Activated CD8-positive, alpha-beta memory T cell treated with anti-CD3 and anti-CD28 coated beads for 36 hours (primary cell): ENCODE measurements at regions not wholly inside any gene's neighbourhood (a gene's known extent, or its start where the extent isn't known, plus 50 kb on each side); places are given as distances from the start of the nearest gene placed in this dataset.

Experiments used
- CTCF ChIA-PET: fragments of 350-600 bp; sonication (Branson Sonifier 250); formaldehyde crosslinking; loops from one replicate; lab custom pipeline; 2021; ENCODE audit warnings: antibody characterized with exemption; lab: Charles Lee
- POLR2A ChIA-PET: fragments of 350-600 bp; sonication (Branson Sonifier 250); formaldehyde crosslinking; loops from one replicate; lab custom pipeline; 2021; ENCODE audit warnings: antibody characterized with exemption; lab: Charles Lee

GRCh38 chr11:126129727-126130671, 67.3 kb upstream of the CDON start:
- CTCF ChIA-PET: no interaction called here
- POLR2A ChIA-PET: no interaction called here

- ChIA-PET POLR2A (no interaction called here), CTCF (no interaction called here)
These were observed 65.2 kb upstream of the CDON start for GRCh38 chr11:126127898-126128297.

DNA sequence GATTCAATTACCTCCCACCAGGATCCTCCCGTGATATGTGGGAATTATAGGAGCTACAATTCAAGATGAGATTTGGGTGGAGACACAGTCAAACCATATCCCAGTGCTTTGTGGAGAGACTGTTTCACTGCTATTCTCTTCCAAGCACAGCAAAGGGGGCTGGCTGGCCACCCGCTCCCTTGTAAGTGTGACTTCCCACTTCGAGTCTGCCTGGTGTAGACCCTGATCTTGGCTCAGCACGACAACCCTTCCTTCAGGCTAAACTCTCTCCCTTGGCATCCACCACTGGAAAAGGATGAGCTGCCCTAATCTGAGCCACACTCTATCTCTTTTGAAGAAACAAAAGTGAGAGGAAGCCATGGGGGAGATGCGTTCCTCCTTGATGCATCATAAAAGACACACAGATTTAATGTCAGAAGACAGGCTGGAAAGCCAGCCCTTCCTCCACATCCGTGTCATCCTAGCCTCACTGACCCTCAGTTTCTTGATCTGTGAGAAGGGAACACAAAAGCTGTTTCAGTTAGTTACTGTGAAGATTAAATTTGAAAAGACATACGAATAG, 64.7 kb upstream of the CDON start:
- POLR2A ChIA-PET: no interaction called here

DNA sequence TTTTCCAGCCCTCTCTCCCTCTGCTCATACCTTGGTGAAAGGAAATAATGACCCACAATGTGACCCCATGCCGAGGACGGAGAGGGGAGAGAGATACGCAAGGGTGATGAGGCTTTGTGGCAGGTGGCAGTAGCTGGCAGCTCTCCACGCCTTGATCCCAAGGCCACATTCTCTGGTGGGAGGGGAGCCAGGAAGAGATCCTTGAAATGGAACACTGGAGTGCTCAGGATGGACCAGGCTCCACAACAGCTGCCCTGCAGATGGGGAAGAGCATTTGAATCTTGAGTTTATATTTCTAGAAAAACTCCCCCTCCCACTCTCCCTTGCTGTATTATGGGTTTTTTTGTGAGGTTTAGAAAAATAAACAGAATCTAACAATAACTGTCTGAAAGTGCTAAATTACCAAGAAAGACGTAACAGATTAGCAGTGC, 61.6 kb upstream of the CDON start:
- POLR2A ChIA-PET: no interaction called here
- CTCF ChIA-PET: no interaction called here

More for the DNA sequence above, 64.7 kb upstream of the CDON start:
- CTCF ChIA-PET: no interaction called here

GRCh38 chr11:126123686-126124085, 61.0 kb upstream of the CDON start:
- ChIA-PET CTCF (no interaction called here), POLR2A (no interaction called here)

DNA sequence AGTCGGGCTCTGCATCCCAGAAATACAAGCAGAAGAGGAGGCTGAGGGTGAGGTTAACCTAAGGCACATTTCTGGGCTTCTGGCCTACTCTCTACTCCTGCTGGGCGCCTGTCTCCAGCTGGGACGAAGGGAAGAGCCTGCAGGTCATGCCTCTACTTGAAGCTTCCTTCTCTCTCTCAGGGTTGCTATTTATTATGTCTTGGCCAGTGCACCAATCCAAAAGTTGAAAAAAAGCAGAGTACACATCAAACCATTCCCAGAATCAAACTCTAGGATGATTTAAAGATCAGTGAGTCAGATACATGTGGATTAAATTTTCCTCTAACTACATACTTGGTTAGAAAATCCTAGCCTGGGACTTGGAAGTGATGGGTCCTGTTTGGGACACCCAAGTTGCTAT, 60.2 kb upstream of the CDON start:
- ChIA-PET CTCF (no interaction called here), POLR2A (no interaction called here)

DNA sequence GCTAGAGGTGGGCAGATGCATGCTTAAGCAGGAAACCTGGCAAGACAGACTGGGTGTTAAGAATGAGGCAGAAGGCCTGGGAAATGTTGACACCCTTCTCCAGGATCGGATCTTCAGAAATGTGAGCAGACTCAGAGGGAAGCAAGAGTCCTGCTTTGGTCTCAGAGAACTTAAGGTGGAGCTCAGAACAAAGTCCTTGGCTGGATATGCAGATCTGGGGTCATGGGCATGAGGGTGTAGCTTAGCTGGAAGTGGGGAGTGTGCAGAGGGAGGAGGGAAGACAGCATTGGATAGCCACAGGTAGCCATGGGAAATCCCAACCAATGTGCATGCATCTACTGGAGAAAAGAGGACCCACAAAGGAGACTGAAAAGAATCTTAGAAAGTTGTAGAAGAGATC, 58.6 kb upstream of the CDON start:
- ChIA-PET POLR2A (no interaction called here), CTCF (no interaction called here)

DNA sequence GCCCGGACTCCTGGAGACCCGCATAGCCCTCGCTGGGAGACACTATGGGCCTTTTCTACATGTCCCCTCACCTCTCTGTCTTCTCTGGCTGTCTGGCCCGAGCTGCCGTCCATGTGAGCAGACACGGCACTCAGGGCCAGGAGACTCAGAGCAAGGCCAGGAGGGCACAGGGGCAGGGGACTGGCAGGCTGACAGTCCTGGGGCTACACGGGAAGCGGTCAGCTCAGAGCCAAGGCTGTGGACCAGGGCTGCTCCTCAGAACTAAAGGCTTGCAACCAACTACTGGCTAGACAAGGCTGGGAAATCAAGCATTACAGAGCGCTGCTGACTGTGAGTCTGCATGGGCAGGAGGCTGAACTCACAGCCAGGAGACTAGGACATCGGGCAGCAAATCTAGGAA, 56.1 kb upstream of the CDON start:
- ChIA-PET CTCF (no interaction called here), POLR2A (no interaction called here)

DNA sequence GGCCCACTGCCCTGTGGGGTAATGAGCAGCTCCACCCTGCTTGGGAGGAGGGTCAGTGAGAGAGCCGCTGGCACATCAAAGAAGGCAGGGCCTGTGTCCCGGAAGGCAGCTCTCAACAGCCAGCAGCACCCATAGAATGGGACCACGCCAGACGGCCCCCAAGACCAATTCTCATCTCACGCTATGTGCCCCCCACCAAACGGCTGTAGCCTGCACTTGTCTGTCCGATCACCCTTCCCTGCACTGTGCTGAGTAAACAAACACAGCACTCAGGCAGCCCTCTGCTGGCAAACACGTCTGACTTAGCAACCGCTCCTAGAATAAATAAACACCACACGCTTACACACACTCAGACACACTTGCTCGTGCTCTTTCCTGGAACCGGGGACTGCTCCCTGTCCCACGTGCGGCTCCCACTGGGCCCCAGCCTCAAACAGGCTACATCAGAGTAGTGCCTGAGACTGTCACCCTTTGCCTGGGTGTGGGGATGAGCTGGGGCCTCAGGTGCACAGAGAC, 53.2 kb upstream of the CDON start:
- ChIA-PET CTCF (no interaction called here), POLR2A (no interaction called here)

DNA sequence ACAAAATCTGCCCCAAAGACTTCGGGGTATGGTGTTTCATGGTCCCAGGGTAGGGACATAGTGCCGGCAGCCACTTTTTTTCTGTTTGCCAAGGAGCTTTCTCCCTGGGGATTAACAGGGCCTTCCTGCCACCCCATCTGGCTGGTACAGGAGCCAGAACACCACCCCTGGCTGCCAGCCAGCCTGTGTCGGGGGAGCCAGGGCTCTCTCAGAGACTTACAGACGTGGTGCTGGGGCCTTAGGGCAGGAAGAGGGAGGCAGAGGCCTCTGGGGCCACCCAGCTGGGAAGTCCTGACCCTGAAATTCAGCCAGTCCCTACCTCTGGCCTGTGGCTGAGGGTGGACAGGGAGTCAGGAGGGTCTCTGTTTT, 52.4 kb upstream of the CDON start:
- ChIA-PET CTCF (no interaction called here), POLR2A (no interaction called here)

DNA sequence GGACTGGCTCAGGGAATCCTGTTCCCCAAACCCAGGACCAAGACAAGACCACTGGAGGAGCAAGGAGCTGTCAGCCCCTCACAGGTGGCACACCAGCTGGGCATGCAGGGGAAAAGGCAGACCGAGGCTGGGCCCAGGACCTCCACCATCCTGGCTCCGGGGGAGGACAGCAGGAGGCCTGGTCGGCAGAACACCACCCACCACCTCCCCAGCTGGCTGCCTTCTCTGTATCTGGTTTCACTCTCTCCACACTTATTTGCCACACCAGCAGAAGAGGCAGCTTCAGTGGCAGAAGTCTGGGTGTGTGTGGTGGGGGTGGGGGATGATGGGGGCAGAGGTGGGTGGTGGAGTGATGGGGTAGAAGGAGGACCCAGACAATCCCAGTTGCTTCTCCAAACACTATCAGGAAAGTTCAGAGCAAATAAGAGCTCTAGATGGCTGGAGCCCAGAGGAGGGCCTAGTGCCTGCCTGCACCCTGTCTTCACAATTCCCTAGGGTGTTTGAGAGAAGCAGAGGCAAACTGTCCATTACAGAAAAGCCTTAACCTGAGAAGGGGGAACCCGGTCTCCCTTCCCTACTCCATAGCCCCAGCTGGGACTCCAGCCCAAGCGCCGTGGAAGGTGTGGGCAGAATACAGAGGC, 51.9 kb upstream of the CDON start:
- ChIA-PET POLR2A (no interaction called here), CTCF (no interaction called here)

GRCh38 chr11:126113963-126114362, 51.3 kb upstream of the CDON start:
- ChIA-PET POLR2A (no interaction called here), CTCF (no interaction called here)

DNA sequence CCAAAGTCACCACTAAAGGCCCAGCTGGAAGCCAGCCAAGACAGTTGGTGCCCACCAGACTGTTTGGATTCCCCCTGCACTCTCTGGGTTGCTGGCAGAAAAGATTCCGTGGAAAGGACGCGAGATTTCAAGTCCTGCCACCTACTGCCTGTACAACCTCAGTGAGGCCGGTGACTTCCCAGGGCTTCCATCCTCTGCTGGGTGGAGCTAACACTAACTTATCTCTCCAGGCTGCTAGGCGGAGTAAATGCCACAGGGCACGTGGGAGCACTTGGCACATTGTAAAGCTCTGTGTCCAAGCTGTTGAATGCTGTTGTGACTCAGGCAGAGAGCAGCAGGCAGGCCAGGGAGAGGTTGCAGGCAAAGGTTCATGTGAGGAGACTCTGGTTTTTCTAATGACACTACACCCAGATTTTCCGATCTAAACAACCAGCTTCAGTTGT, 50.9 kb upstream of the CDON start:
- ChIA-PET CTCF (no interaction called here), POLR2A (no interaction called here)

GRCh38 chr11:126113012-126113411, 50.3 kb upstream of the CDON start:
- POLR2A ChIA-PET: no interaction called here
- CTCF ChIA-PET: no interaction called here

- POLR2A ChIA-PET: no interaction called here
These were observed 49.9 kb upstream of the CDON start for GRCh38 chr11:126112547-126112946.

More at GRCh38 chr11:126112547-126112946, 49.9 kb upstream of the CDON start:
- CTCF ChIA-PET: no interaction called here
